Cardiac septum (tissue), 1 donor: ENCODE measurements at regions not wholly inside any gene's neighbourhood (a gene's known extent, or its start where the extent isn't known, plus 50 kb on each side); places are given as distances from the start of the nearest gene placed in this dataset.
"Not testable (repeated sequence)": the region's sequence is repeated elsewhere in the genome, so short reads cannot be mapped to it uniquely, and the experiment has no call there.

Source experiments
- DNase-seq: peaks from one replicate; pipeline ENCODE4 v3.0.0-alpha.2; 2020; ENCODE audit warnings: low spot score
- intact Hi-C: fragments of 100-400 bp; cut with DNase I; formaldehyde crosslinking; loops from one replicate; pipeline ENCODE4 v1.14.0; 2022
- donor health status: DM: no; HTN: no; CAD: no.

DNA sequence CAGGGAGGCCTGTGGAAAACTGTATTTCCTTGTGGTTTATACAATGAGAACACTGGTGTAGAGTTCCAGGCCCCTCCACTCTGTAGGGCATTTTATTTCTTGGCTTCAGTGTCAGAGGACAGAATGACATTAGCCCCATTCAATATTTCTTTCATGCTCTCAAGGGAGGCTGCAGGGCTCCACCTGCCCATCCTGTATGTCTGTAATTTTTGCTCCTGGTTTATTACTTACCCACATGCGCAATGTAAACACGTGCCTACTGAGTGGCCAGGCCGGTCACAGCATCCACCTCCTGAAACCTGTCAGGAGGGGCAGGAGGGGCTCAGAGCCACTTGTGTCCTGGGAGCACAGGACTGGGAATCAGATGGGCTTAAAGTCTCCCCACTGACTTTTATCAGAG lies 82.4 kb downstream of the GADD45G start:
- intact Hi-C loops: loop anchor here (5.0 kb wide), 1 partner anchor 80 kb away; the partner anchor contains the start of gene GADD45G
- DNase-seq: no peak

DNA sequence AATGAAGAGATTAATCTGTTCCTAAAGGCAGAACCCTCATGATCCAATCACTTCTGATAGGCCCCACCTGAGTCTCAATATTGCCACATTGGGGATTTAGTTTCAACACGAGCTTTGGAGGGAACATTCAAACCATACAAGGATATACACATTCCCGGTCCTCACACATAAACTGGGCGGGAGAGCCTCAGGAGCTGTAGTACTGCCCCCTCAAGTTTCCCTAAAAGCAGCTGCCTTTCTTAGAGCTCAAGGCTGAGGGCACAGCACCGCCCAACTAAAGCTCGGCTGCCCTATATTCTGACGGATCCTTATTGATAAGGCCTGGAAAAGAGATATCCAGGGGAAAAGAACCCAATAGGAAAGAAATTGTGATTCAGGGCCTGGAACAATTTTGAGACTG lies 83.0 kb downstream of the GADD45G start:
- no peak for DNase-seq
- intact Hi-C loops: loop anchor here (5.0 kb wide), 1 partner anchor 81 kb away; the partner anchor contains the start of gene GADD45G

DNA sequence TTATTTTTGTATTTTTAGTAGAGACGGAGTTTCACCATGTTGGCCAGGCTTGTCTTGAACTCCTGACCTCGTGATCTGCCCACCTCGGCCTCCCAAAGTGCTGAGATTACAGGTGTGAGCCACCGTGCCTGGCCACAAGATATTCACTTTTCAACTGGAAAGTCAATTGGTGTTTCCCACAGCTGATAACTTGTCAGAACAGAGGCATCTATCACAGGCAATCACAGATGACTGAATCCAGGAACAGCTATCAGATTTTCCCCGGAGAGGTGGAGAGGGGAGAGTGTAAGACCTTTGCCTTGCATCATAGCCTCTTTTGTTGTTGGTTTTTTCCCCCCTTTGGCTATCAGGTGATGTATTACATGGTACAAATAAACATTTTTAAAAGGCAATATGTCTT lies 84.5 kb downstream of the GADD45G start:
- intact Hi-C loops: loop anchor here (5.0 kb wide), 1 partner anchor 82 kb away; the partner anchor contains the start of gene GADD45G
- DNase-seq: not testable (repeated sequence)

DNA sequence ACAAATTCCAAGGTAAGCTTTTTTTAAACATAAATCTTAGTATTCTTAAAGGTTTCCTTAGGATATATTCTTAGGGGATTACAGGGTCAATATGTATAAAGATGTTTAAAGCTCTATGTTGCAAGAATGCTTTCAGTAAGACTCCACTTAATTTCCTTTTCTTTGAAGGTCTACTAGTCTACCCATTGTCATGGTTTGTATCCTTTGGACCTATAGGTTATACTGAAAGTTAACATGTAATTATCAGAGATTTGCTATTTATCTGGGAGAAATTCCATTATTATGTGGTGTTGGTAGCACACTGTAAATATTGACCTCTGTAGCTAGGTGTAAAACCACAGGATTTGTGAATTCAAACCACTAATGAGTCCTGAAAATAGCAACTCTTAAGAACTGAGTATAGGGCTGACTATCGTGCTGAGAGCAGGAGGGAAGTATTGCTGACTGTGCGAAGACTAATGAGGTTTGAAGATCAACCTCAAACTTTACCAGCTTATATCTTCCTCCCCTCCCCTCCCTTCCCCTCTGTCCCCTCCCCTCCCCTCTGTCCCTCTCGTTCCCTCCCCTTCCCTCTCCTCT lies 85.6 kb downstream of the GADD45G start:
- intact Hi-C loops: no loop called here
- no peak for DNase-seq

DNA sequence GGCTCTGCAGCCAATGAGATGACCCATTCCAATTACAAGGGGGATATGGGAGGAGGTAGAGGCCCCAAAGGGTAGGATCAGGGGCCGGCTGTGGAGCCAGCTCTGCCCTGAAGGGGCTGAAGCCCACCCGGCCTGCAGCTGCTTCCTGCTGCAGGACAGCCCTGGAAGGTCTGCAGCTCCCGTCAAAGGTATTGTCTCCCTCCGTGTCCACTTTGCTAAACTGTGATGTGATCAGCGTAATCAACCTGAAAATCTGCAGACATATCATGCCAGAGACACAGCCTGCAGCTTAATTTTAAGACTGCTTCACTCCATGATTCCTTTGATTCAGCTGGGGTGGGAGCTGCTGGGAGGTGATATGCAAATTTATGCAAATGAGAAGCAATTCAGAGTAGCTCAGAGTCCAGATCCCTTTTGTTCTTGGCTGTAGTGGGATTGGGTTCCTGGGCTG lies 90.7 kb downstream of the GADD45G start:
- intact Hi-C loops: no loop called here
- no peak for DNase-seq

DNA sequence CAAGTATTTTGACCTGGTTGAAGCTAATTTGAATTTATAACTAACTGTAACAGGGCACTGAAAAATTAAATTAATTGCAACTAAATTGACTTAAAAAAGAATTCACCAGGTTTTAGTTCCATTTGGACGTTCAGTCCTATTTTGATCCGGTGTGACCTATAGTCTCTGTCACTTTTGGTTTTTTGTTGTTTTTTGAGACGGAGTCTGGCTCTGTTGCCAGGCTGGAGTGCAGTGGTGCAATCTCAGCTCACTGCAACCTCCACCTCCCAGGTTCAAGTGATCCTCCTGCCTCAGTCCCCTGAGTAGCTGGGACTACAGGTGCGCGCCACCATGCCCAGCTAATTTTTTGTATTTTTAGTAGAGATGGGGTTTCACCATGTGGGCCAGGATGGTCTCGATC lies 91.2 kb downstream of the GADD45G start:
- DNase-seq, intact Hi-C loops: not testable (repeated sequence)

DNA sequence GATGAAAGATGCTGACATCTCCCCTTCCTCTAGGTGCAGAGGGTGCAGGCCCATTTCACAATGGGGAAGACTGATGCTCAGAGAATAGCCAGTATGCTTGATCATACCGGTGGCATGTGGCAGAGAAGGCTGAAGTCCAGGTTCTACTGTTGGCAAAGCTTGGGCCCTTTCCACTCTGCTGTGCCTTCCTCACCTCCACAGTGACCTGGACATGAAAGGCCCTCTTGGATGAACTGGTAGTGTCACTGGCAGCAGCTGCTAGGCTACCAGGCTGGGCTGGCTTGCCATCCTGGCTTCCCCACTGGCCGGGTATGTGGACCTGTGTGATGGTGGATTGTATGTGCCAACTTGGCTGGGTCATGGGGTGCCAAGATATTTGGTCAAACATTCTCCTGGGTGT lies 92.0 kb downstream of the GADD45G start:
- intact Hi-C loops: no loop called here

DNA sequence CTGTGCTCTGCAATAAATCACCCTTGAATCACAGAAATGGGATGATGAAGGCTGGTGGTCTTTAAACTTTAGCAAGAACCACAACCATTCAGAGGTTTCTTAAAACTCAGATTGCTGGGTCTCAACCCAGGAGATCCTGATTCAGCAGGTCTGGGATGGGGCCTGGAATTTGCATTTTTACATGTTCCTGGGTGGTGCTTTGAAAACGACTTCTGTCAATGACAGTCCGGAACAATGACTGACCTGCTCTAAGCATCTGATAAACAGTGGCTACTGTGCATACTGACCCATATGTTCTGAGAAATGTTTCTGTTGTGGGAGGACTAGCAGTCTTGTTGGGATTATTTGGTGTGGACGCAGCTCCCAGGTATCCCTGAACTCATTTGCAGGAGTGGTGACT lies 92.7 kb downstream of the GADD45G start:
- intact Hi-C loops: no loop called here
- DNase-seq: no peak

More for the DNA sequence above, 92.0 kb downstream of the GADD45G start:
- no peak for DNase-seq

DNA sequence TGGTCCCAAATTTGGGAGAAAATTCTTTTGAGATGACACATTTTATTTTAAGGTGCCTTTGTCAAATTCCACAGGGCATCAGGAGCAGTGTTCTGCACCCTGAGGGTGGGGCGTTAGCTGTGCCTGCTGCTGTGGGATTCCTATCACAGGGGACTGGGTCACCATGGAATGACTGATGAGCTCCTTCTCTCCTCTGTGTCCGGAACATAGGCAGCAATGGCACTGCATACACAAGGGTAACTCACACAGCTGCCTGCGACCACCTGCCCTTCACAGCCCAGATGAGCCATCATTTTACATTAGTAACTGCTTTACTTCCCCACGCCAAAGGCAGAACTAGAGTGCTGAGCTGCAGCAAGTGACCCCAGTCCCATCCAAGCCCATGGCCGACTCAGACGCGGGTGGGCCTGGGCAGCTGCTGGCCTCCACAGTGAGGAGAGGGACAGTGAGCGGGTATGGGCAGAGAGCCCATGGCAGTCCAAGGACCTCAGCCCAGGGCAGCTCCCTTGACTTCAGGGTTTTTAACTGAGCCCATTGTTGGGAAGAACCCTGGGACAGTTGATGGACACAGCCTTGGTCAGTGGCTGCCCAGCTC lies 93.7 kb downstream of the GADD45G start:
- DNase-seq: no peak
- intact Hi-C loops: no loop called here

DNA sequence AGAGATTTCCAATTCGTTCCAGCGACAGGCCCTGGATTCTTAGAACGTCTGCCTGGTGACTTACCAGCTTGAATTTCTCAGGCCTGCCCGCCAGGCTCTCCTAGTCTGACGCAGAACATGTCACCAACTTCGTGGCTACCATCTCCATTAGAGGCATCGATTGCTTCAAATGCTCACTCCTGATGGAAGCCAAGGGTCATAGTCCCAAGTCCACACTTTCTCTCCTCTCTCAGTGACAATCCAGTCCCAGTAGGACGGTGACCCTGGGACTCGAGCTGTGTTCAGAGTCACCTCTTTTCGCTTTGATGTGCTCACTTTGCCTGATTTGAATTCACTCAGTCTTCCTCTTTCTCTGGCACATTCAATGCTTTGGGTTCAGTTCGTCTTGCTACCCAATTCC lies 94.8 kb downstream of the GADD45G start:
- intact Hi-C loops: no loop called here
- no peak for DNase-seq

DNA sequence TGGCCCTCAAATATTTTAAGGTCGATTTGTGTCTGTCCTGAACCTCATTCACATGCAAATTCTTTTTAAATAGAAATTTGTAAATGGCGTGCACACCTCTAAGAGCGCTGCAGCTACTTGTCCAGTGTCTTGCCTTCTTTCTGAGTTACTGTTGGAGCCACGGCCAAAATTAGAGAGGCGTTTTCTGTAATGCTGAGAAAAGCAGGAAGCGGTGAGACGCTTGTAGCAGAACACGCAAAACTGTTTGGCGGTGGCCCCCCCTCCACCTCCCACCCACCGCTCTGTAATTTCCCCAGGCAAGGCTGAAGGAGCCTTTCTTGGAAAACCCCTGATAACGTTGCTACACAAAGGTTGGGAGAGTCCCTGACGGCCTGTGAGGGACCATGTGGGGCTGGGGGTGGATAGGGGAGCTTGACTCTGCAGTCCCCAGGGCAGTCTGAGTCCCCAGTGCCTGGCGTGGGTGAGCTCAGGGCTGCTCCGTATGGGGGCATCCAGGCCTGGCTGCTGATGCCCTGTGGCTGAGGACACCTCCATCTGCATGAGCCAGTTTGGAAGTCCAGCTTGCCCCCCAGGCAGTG lies 96.5 kb downstream of the GADD45G start:
- no peak for DNase-seq

DNA sequence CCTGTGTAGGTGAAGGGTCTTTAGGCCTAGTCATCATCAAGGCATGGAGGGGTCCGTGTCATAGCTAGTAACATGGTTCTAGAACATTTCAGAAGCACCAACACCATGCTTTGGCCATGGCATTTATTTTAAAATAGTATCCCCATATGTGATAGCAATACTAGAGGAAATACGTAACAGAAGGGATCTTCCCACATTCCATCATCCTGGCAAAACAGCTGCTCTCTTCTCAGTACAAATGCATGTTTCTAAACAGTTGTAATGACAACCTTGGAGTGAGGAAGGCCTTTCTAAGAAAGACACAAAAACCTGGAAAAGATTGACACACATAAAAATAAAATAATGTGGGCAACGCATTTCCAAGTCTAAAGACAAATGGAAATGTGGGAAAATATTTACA lies 97.6 kb downstream of the GADD45G start:
- no peak for DNase-seq
- intact Hi-C loops: no loop called here

More for the DNA sequence above, 96.5 kb downstream of the GADD45G start:
- intact Hi-C loops: no loop called here

DNA sequence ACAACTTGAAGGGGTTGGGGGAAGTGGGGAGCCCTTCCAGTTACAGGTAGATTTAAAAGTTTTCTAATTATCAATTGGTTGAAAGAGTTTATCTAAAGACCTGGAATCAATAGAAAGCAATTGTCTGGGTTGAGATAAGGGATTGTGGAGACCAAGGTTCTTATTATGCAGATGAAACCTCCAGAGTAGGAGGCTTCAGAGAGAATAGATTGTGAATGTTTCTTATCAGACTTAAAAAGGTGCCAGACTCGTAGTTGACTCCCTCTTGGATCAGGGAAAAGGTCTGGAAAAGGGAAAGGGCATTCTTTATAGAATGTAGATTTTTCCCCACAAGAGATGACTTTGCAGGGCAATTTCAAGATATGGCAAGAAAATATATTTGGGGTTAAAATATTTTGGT lies 100.8 kb downstream of the GADD45G start:
- no peak for DNase-seq
- intact Hi-C loops: no loop called here

DNA sequence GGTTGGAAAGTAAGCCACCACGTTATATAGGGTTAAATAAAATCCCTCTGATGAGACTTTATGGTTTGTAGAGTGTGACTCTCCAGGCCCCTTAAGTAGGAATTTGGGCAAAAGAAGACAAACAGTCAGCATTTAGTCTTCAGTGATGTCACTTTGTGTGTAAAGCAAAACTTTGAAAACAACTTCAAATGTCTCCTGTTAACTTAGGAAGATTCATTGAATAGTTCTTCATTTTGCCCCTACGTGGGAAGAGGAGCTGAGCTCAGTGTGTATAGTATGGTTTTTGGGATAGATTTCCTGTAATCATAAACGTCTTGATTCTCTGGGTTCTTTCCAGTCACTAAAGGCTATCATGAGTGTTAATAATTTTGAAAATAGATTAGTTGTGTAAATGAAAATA lies 101.3 kb downstream of the GADD45G start:
- DNase-seq: no peak
- intact Hi-C loops: no loop called here

DNA sequence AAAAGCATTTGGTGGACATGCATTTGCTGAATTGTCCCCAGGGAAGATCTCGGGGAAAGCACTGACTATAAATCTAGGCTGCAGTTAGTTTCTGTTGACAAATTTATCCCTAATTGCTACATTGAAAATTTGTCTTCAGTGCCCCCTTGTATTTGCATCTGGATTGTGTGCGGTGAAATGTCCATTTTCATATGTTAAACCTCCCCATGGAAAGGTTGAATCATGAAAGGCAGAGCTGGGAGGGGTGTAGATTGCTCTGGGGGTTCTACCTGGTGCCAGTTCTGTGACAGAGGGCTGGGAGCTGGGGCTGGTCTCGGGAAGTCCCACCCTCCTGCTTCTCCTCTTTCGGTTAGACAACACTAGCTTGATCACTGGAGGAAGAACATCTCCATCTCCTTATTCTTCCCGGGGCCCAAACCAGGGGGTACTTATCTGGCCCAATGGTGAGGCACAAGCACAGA lies 101.9 kb downstream of the GADD45G start:
- intact Hi-C loops: no loop called here
- DNase-seq: no peak

DNA sequence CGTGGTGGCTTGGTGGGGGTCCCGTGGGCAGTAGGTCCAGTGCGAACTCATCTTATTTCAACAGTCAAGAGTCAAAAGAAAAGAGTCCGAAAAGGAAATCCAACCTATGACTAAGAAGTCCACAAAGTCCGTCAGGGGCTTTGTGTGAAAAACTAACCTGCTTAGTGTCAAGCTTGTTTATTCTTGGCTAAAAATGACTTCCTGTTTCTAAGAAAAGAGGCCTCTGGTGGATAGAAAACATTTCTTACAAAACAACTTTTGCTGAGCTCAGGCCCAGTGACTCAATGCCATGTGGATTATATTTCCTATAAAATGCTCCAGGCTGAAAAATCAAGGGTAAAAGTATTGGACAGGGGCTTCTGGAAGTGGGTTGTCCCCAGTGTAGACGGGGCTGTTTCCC lies 105.9 kb downstream of the GADD45G start:
- intact Hi-C loops: no loop called here
- DNase-seq: no peak

DNA sequence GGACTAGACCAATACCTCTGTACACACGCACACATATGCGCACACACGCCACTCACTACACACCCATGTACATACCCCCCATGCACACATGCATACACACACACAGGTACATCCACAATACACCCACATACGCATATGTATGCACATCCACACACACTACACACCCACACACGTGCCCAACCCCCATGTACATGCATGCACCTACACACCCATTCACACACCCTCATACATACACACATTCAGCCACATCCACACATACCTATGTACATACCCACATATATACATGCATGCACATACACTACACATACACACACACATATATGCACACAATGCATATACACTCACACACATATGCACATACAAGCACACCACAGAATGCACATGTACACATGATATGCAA lies 107.1 kb downstream of the GADD45G start:
- intact Hi-C loops: no loop called here

DNA sequence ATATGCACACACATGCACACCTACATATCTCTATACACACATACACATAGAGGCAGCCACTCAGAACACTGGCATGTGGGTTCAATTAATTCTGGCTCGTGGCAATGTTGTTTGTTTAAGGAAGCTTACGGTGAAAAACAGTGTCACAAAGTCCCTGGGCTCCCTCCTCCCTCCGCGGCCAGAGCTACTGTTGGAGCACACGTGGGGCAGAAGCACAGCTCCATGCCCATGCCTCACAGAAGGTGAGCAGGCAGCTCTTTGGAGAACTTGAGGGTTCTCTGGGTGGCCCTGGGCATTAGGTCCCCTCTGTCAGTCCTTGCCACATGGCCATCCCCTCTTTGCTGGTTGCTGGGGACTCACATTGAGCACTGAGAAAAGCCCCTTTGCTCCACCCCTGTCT lies 107.5 kb downstream of the GADD45G start:
- intact Hi-C loops: no loop called here

More for the DNA sequence above, 107.1 kb downstream of the GADD45G start:
- no peak for DNase-seq

DNA sequence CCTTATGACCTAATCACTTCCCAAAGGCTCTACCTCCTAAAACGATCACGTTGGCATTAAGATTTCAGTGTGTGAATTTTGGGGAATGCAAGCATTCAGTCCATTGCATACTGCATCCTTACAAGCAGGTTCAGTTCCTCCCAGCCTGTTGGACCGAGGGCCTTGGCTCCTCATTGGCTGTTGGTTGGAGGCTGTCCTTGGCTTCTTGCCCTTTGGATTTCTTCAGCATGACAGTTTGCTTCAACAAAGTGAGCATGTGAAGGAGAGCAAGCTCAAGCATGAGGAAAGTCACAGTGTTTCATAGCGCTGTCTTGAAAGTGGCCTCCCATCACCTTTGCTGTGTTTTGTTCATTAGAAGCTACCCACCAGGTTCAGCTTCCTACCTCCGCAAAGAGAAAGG lies 109.5 kb downstream of the GADD45G start:
- no peak for DNase-seq
- intact Hi-C loops: no loop called here

More for the DNA sequence above, 107.5 kb downstream of the GADD45G start:
- DNase-seq: no peak

DNA sequence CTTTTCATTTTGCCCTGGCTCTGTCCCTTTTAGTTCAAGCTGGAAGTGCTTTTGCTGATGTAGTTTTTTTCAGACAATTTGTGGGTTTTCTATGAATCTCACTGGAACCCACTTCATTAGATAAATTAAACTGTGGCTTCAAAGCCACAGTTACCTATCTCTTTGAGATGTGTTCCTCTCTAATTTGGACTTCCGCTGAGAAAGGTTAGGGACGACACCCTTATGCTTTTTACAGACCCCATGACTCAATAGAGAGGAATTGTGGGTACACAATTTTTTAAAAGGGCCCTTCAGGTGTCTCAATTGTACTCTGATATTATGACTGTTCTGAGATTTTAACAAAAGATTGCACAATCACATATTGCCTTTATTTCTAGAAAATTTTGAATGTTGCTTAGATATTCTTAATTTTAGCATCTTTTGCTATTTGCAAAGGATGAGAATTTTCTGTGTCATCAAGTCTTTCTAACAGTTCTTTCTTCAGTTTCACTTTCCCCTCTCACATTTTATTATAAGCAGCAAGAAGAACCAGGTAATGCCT lies 110.6 kb downstream of the GADD45G start:
- intact Hi-C loops: no loop called here
- DNase-seq: no peak

DNA sequence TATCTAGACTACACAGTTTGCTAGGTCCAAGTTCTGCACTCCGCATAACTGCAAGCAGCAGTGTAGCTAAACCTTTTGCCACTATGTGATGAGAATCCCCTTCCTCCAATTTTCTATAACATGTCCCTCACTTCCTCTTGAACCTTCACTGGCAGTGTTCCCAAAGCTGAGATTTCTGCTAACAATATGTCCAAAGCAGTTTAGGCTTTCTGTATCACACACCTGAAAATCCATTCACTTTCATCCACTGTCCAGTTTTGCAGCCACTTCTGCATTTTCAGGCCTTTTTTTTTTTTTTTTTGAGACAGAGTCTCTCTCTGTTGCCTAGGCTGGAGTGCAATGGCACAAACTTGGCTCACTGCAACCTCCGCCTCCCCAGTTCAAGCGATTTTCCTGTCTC lies 111.1 kb downstream of the GADD45G start:
- intact Hi-C loops: no loop called here
- DNase-seq: no peak
